ENCODE measurements at regions not wholly inside any gene's neighbourhood (a gene's known extent, or its start where the extent isn't known, plus 50 kb on each side); places are given as distances from the start of the nearest gene placed in this dataset.

- TF ChIP-seq SP1 (IDR thresholded peaks at IDR 0.05) (no peak), FOXA1 (IDR thresholded peaks at IDR 0.05) (no peak), FOXM1 (IDR thresholded peaks at IDR 0.05; ENCODE audit: borderline replicate concordance) (no peak), TARDBP (IDR thresholded peaks at IDR 0.05) (no peak)
Measured at GRCh38 chrX:129123795-129124194, 399.5 kb downstream of the SMARCA1 start.

Data from HEK293T (cell line).